Neural progenitor cell (in vitro differentiated cells): ENCODE measurements at regions not wholly inside any gene's neighbourhood (a gene's known extent, or its start where the extent isn't known, plus 50 kb on each side); places are given as distances from the start of the nearest gene placed in this dataset.
A peak's percentile ranks its signal among the peaks of the same experiment; 100 is the strongest.

Experiments used
- DNase-seq: peaks from one replicate; pipeline ENCODE4 v3.0.0-alpha.2; 2016; ENCODE audit warnings: low spot score
- H2AFZ ChIP-seq: fragments of 200-600 bp; sonication (generic); replicated peaks from 2 replicates; pipeline ENCODE4 v1.6.1; 2016; ENCODE audit warnings: antibody characterized with exemption
- H3F3A ChIP-seq: fragments of 200-600 bp; sonication (generic); 2 replicates; pipeline ENCODE4 v1.6.1; 2016; ENCODE audit warnings: antibody characterized with exemption, low read depth
- H3K27ac ChIP-seq: fragments of 200-600 bp; sonication (generic); 2 replicates; pipeline ENCODE4 v1.5.1; 2016; ENCODE audit warnings: mild to moderate bottlenecking
- H3K27me3 ChIP-seq: fragments of 200-600 bp; sonication (generic); 2 replicates; pipeline ENCODE4 v1.6.1; 2016; ENCODE audit warnings: mild to moderate bottlenecking, moderate library complexity
- H3K36me3 ChIP-seq: fragments of 200-600 bp; sonication (generic); 2 replicates; pipeline ENCODE4 v1.5.1; 2016
- H3K4me1 ChIP-seq: fragments of 200-600 bp; sonication (generic); 2 replicates; pipeline ENCODE4 v1.6.1; 2016; ENCODE audit warnings: mixed run types
- H3K4me2 ChIP-seq: fragments of 200-600 bp; sonication (generic); 2 replicates; pipeline ENCODE4 v1.6.1; 2016
- H3K4me3 ChIP-seq: fragments of 200-600 bp; sonication (generic); 2 replicates; pipeline ENCODE4 v1.5.1; 2016
- H3K79me2 ChIP-seq: fragments of 200-600 bp; sonication (generic); 2 replicates; pipeline ENCODE4 v1.6.1; 2016; ENCODE audit warnings: low read depth
- H3K9ac ChIP-seq: fragments of 200-600 bp; sonication (generic); 2 replicates; pipeline ENCODE4 v1.6.1; 2016
- H3K9me3 ChIP-seq: fragments of 200-600 bp; sonication (generic); 2 replicates; pipeline ENCODE4 v1.5.1; 2016; ENCODE audit warnings: low read depth
- H4K20me1 ChIP-seq: fragments of 200-600 bp; sonication (generic); 2 replicates; pipeline ENCODE4 v1.6.1; 2016; ENCODE audit warnings: low read depth
- H3K27ac Mint-ChIP-seq: 3 replicates; pipeline ENCODE4 v1.8.0; 2021; ENCODE audit warnings: mixed read lengths
- H3K27me3 Mint-ChIP-seq: 2 replicates; pipeline ENCODE4 v1.8.0; 2022; ENCODE audit warnings: low read depth, mild to moderate bottlenecking, inconsistent platforms, moderate library complexity, mixed read lengths; ENCODE audit not compliant: insufficient read depth
- H3K36me3 Mint-ChIP-seq: 3 replicates; pipeline ENCODE4 v1.8.0; 2021; ENCODE audit warnings: mixed read lengths
- H3K4me1 Mint-ChIP-seq: 3 replicates; pipeline ENCODE4 v1.8.0; 2021; ENCODE audit warnings: mixed read lengths
- H3K4me3 Mint-ChIP-seq: 3 replicates; pipeline ENCODE4 v1.8.0; 2021; ENCODE audit warnings: mild to moderate bottlenecking, moderate library complexity, mixed read lengths
- H3K9me3 Mint-ChIP-seq: 3 replicates; pipeline ENCODE4 v1.8.0; 2020; ENCODE audit warnings: mixed read lengths
- EZH2 ChIP-seq: fragments of 200-600 bp; sonication (generic); IDR thresholded peaks from 2 replicates; pipeline ENCODE4 v1.6.1; 2017; ENCODE audit warnings: antibody characterized with exemption, mild to moderate bottlenecking, moderate library complexity
- EZH2phosphoT487 ChIP-seq: fragments of 200-600 bp; sonication (generic); IDR thresholded peaks from 2 replicates; pipeline ENCODE4 v1.6.1; 2017; ENCODE audit warnings: antibody characterized with exemption
- TF ChIP-seq, protein P1 (sequence below): fragments of 200-600 bp; sonication (generic); IDR thresholded peaks from 2 replicates; pipeline ENCODE4 v1.5.1; 2017; ENCODE audit warnings: antibody characterized with exemption, mild to moderate bottlenecking

DNA sequence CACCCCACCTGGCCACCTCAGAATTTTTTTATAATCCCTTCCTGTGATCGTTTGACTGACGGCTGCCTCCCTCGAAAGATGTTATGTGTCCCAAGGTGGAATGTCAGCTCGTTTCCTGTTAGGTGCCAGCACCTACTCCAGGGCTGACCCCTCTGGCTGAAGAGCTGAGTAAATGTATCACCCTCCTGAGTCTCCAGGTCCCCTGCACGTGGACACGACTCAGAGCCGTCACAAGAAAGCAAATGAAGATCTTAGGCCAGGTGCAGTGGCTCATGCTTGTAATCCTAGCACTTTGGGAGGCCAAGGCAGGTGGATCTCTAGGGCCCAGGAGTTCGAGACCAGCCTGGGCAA lies 273.2 kb downstream of the C16orf95 start:
- no peaks in the 10 kb centered on the region for H4K20me1 ChIP-seq
- no peaks in the 10 kb centered on the region for H3K36me3 ChIP-seq
- H3K36me3 Mint-ChIP-seq = no peaks in the 10 kb centered on the region
- H3K27ac Mint-ChIP-seq = peak overlapping the region; percentile 3
- no peak for DNase-seq
- H3K4me3 ChIP-seq = no peak overlapping the region
- H3K9me3 ChIP-seq = no peaks in the 10 kb centered on the region
- no peak overlapping the region for H3K27ac ChIP-seq
- TF ChIP-seq, protein P1, sequence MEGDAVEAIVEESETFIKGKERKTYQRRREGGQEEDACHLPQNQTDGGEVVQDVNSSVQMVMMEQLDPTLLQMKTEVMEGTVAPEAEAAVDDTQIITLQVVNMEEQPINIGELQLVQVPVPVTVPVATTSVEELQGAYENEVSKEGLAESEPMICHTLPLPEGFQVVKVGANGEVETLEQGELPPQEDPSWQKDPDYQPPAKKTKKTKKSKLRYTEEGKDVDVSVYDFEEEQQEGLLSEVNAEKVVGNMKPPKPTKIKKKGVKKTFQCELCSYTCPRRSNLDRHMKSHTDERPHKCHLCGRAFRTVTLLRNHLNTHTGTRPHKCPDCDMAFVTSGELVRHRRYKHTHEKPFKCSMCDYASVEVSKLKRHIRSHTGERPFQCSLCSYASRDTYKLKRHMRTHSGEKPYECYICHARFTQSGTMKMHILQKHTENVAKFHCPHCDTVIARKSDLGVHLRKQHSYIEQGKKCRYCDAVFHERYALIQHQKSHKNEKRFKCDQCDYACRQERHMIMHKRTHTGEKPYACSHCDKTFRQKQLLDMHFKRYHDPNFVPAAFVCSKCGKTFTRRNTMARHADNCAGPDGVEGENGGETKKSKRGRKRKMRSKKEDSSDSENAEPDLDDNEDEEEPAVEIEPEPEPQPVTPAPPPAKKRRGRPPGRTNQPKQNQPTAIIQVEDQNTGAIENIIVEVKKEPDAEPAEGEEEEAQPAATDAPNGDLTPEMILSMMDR = no peak
- TF ChIP-seq EZH2 (no peak), EZH2phosphoT487 (no peak)
- H3F3A ChIP-seq = peaks cover 8% of the 10 kb centered on the region
- no peaks in the 10 kb centered on the region for H3K79me2 ChIP-seq
- H3K27me3 Mint-ChIP-seq = peaks cover 8% of the 10 kb centered on the region
- H2AFZ ChIP-seq = no peak overlapping the region
- peaks cover 41% of the 10 kb centered on the region for H3K4me1 Mint-ChIP-seq
- H3K4me1 ChIP-seq = peaks cover 12% of the 10 kb centered on the region
- no peaks in the 10 kb centered on the region for H3K9me3 Mint-ChIP-seq
- H3K27me3 ChIP-seq = no peaks in the 10 kb centered on the region
- H3K9ac ChIP-seq = no peak overlapping the region
- no peak overlapping the region for H3K4me2 ChIP-seq
- H3K4me3 Mint-ChIP-seq = no peak overlapping the region

DNA sequence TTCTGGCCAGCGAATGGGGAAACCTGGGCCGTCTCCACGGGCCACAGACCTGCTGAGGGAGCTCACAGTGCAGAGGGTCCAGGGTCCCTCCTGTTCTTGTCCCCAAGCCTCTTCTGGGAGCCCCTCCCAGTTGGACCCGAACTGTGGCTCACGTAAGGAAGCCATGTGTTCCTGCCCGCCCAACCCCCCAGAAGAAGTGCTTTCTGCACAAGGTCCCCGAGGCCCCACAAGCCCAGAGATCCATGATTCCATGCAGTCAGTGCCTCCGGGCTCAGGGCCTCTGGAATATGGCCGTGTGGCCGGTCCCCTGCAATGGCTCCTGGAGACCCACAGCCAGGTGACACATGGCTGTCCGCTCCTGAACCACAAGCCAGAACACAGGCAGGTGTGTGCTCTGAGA lies 272.4 kb downstream of the C16orf95 start:
- Histone ChIP-seq H3K27me3 (no peaks in the 10 kb centered on the region), H3K9me3 (no peaks in the 10 kb centered on the region), H3K4me3 (no peak overlapping the region), H3K9ac (no peak overlapping the region), H3F3A (peaks cover 8% of the 10 kb centered on the region), H3K4me2 (no peak overlapping the region), H3K27ac (no peak overlapping the region), H3K4me1 (peaks cover 12% of the 10 kb centered on the region), H2AFZ (no peak overlapping the region), H4K20me1 (no peaks in the 10 kb centered on the region), H3K79me2 (no peaks in the 10 kb centered on the region), H3K36me3 (no peaks in the 10 kb centered on the region)
- TF ChIP-seq, protein P1 = no peak
- TF ChIP-seq EZH2 (no peak), EZH2phosphoT487 (no peak)
- H3K27ac Mint-ChIP-seq = peak overlapping the region; percentile 57
- no peak for DNase-seq
- H3K4me1 Mint-ChIP-seq = peaks cover 41% of the 10 kb centered on the region
- H3K4me3 Mint-ChIP-seq = no peak overlapping the region
- H3K27me3 Mint-ChIP-seq = peaks cover 8% of the 10 kb centered on the region
- no peaks in the 10 kb centered on the region for H3K36me3 Mint-ChIP-seq
- H3K9me3 Mint-ChIP-seq = no peaks in the 10 kb centered on the region

DNA sequence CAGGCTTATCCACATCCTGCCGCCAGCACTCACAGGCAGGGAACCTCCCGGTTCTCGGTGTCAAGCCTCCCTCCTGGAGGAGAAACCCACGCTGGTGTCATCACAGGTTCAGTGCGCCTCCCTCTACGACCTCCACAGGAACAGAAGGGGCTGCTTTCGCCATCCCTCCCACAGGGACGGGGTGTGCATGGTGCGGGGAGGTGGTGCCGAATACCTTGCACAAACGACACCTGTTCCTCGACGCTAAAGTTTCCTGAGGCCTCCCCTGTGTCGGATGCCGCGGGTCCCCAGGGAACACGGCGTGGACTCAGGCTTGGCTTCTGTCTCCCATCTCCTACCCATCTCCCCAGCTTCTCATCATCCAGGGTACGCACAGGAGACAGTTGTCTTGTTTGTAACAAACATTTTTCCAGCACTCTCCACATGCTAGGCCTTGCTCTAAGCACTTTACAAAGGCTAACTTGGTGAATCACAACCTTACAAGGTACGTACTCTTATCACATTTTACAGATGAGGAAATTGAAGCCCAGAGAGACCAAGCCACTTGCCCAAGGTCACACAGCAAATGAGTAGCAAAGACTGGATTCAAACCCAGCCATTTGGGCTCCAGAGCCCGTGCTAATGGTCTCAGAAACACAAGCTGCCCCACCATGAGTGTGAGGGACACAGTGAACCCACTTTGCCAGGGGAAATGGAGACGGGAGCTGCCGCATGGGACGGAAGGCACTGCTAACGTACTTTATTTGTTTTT lies 271.6 kb downstream of the C16orf95 start:
- no peaks in the 10 kb centered on the region for H4K20me1 ChIP-seq
- H3F3A ChIP-seq = peaks cover 8% of the 10 kb centered on the region
- no peak overlapping the region for H2AFZ ChIP-seq
- H3K27me3 ChIP-seq = no peaks in the 10 kb centered on the region
- H3K9me3 Mint-ChIP-seq = no peaks in the 10 kb centered on the region
- H3K9ac ChIP-seq = no peak overlapping the region
- H3K4me1 Mint-ChIP-seq = peaks cover 41% of the 10 kb centered on the region
- peaks cover 8% of the 10 kb centered on the region for H3K27me3 Mint-ChIP-seq
- H3K79me2 ChIP-seq = no peaks in the 10 kb centered on the region
- no peak overlapping the region for H3K4me3 ChIP-seq
- no peak for DNase-seq
- no peak overlapping the region for H3K4me3 Mint-ChIP-seq
- H3K36me3 ChIP-seq = no peaks in the 10 kb centered on the region
- H3K4me2 ChIP-seq = no peak overlapping the region
- peaks cover 12% of the 10 kb centered on the region for H3K4me1 ChIP-seq
- TF ChIP-seq, protein P1 = no peak
- TF ChIP-seq EZH2 (no peak), EZH2phosphoT487 (no peak)
- H3K27ac ChIP-seq = no peak overlapping the region
- H3K27ac Mint-ChIP-seq = no peak overlapping the region
- no peaks in the 10 kb centered on the region for H3K36me3 Mint-ChIP-seq
- no peaks in the 10 kb centered on the region for H3K9me3 ChIP-seq
